ENCODE measurements at regions not wholly inside any gene's neighbourhood (a gene's known extent, or its start where the extent isn't known, plus 50 kb on each side); places are given as distances from the start of the nearest gene placed in this dataset.

GRCh38 chr3:71849681-71850080, 64.7 kb upstream of the PROK2 start:
- no peak for DNase-seq

- DNase-seq: no peak
Measured at GRCh38 chr3:71847794-71848193, 62.8 kb upstream of the PROK2 start.

GRCh38 chr3:71846185-71846584, 61.2 kb upstream of the PROK2 start:
- DNase-seq: no peak

- no peak for DNase-seq
Measured at GRCh38 chr3:71843071-71843470, 58.1 kb upstream of the PROK2 start.

- DNase-seq: no peak
Measured at GRCh38 chr3:71838406-71838805, 53.5 kb upstream of the PROK2 start.
